ACC112 (cell line): ENCODE measurements at regions not wholly inside any gene's neighbourhood (a gene's known extent, or its start where the extent isn't known, plus 50 kb on each side); places are given as distances from the start of the nearest gene placed in this dataset.
A peak's percentile ranks its signal among the peaks of the same experiment; 100 is the strongest.

Experiments
- H2AFZ ChIP-seq: fragments of 200-600 bp; sonication (generic); one replicate; pipeline ENCODE4 v1.6.0; 2017; ENCODE audit warnings: antibody characterized with exemption, low read length; ENCODE audit not compliant: unreplicated experiment
- H3K27ac ChIP-seq: fragments of 200-600 bp; sonication (generic); 2 replicates; pipeline ENCODE4 v1.5.1; 2014; ENCODE audit warnings: low read depth, mild to moderate bottlenecking, antibody characterized with exemption, low read length, moderate library complexity
- H3K27me3 ChIP-seq: fragments of 200-600 bp; sonication (generic); 2 replicates; pipeline ENCODE4 v1.6.1; 2014; ENCODE audit warnings: mild to moderate bottlenecking, antibody characterized with exemption, low read length, moderate library complexity, mixed read lengths; ENCODE audit not compliant: insufficient read depth
- H3K36me3 ChIP-seq: fragments of 200-600 bp; sonication (generic); 2 replicates; pipeline ENCODE4 v1.6.1; 2016; ENCODE audit warnings: mild to moderate bottlenecking, antibody characterized with exemption, low read length, moderate library complexity, mixed read lengths; ENCODE audit not compliant: insufficient read depth
- H3K4me1 ChIP-seq: fragments of 200-600 bp; sonication (generic); one replicate; pipeline ENCODE4 v1.6.1; 2016; ENCODE audit warnings: low read length, mixed read lengths; ENCODE audit not compliant: insufficient read depth, unreplicated experiment, control insufficient read depth
- H3K4me3 ChIP-seq: fragments of 200-600 bp; sonication (generic); 2 replicates; pipeline ENCODE4 v1.5.1; 2014; ENCODE audit warnings: mild to moderate bottlenecking, low read depth, low read length
- H3K79me2 ChIP-seq: fragments of 200-600 bp; sonication (generic); one replicate; pipeline ENCODE4 v1.6.0; 2016; ENCODE audit warnings: low read length; ENCODE audit not compliant: control insufficient read depth, unreplicated experiment, insufficient read depth

GRCh38 chr9:28779243-28779642, 1206.0 kb upstream of the C9orf72 start:
- Histone ChIP-seq H3K27ac (no peak overlapping the region), H3K79me2 (no peaks in the 10 kb centered on the region), H2AFZ (no peak overlapping the region), H3K4me1 (no peaks in the 10 kb centered on the region), H3K36me3 (no peaks in the 10 kb centered on the region), H3K4me3 (no peak overlapping the region), H3K27me3 (no peaks in the 10 kb centered on the region)

DNA sequence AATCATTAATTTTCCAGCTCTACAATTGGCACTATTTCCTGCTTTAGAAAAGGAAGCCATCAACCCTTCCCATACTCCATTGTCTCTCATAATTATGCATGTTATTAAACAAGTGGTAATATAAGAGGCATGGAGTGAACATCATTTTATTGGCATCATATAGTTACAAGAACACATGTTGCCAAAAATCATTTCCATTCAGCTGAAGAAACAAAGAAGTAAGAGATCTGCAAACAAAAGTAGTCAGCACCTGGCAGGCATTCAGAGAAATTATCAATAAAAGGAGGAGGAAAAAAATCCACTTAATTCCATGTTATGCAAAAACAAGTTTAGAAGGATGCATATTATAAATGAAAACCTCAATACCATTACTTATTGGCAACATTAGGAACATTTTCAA, 1208.2 kb upstream of the C9orf72 start:
- no peaks in the 10 kb centered on the region for H3K4me1 ChIP-seq
- no peaks in the 10 kb centered on the region for H3K79me2 ChIP-seq
- H3K27ac ChIP-seq: no peak overlapping the region
- H3K27me3 ChIP-seq: no peaks in the 10 kb centered on the region
- no peak overlapping the region for H2AFZ ChIP-seq
- no peaks in the 10 kb centered on the region for H3K36me3 ChIP-seq
- no peak overlapping the region for H3K4me3 ChIP-seq

DNA sequence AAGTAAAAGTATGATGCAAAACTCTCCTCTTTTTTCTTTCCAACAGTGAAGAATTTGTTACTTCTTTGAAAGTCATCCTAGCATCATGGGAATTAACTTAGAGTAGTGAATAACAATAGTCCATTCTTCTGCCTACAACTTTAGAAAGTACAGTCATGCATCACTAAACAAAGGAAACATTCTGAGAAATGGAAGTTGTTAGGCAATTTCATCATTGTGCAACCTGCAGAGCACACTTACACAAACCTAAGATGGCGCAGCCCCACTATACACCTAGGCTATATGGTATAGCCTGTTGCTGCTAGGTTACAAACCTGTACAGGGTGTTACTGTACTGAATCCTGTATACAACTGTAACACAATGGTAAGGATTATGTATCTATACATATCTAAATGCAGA, 1209.3 kb upstream of the C9orf72 start:
- Histone ChIP-seq H3K4me3 (no peak overlapping the region), H3K36me3 (no peaks in the 10 kb centered on the region), H3K79me2 (no peaks in the 10 kb centered on the region), H3K27me3 (no peaks in the 10 kb centered on the region), H2AFZ (no peak overlapping the region), H3K4me1 (no peaks in the 10 kb centered on the region), H3K27ac (no peak overlapping the region)

- no peak overlapping the region for H2AFZ ChIP-seq
- no peaks in the 10 kb centered on the region for H3K4me1 ChIP-seq
- no peaks in the 10 kb centered on the region for H3K27me3 ChIP-seq
- H3K4me3 ChIP-seq: no peak overlapping the region
- H3K79me2 ChIP-seq: no peaks in the 10 kb centered on the region
- no peaks in the 10 kb centered on the region for H3K36me3 ChIP-seq
- H3K27ac ChIP-seq: no peak overlapping the region
These were observed 1219.4 kb upstream of the C9orf72 start for GRCh38 chr9:28792716-28793115.

DNA sequence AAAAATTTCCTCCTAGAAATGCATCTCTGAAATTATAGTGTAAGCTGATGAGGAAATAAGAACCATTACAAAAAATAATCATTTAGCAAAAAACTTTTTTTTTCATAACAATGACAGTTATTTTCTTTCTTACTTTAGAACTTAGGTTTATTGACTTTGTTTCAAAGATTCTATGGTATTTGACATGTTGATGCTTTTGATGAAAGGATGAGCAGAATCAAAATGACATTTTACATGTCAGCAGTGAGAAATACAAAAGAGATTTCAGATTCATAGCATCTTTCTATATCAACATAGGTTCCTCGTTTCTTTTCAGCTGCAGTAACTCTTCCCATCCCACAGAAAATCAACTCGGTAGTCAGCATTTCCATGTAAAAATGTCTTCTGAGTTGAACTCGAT, 1226.6 kb upstream of the C9orf72 start:
- Histone ChIP-seq H3K36me3 (no peaks in the 10 kb centered on the region), H2AFZ (no peak overlapping the region), H3K4me3 (no peak overlapping the region), H3K79me2 (no peaks in the 10 kb centered on the region), H3K27me3 (no peaks in the 10 kb centered on the region), H3K4me1 (no peaks in the 10 kb centered on the region), H3K27ac (no peak overlapping the region)

DNA sequence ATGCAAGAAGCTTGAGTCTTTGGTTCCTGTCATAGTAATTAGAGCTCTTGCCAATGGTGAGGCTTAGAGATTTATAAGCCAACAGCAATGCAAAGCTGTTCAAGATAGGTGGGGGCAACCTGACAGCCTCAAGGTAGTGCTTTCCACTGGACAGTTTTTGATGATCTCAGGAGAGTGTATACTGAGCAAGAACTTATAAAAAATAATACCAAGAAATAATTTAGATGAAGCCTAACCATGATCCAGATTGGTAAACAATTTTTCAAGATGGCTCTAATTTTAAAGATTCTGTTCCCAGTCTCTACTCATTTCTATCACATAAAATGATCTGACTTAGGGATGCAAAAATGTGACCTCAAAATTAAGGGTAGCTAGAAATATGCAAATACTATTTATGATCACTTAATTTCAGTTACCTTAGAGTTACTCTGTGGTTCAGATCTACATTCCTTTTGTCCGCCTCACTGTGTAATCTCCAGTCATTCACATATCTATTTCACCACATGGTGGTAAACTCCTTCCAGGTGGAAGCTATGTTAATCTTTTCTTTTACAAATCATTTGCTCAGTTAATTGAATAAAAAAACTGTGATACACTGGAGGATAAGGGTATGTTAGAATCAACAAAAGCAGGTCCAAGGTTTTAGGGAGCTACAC, 1228.0 kb upstream of the C9orf72 start:
- Histone ChIP-seq H3K79me2 (no peaks in the 10 kb centered on the region), H3K36me3 (no peaks in the 10 kb centered on the region), H3K27me3 (no peaks in the 10 kb centered on the region), H3K27ac (no peak overlapping the region), H2AFZ (no peak overlapping the region), H3K4me1 (no peaks in the 10 kb centered on the region), H3K4me3 (no peak overlapping the region)

GRCh38 chr9:28805197-28805596, 1231.9 kb upstream of the C9orf72 start:
- no peak overlapping the region for H2AFZ ChIP-seq
- no peaks in the 10 kb centered on the region for H3K79me2 ChIP-seq
- no peak overlapping the region for H3K4me3 ChIP-seq
- H3K27ac ChIP-seq: no peak overlapping the region
- no peaks in the 10 kb centered on the region for H3K4me1 ChIP-seq
- no peaks in the 10 kb centered on the region for H3K36me3 ChIP-seq
- no peaks in the 10 kb centered on the region for H3K27me3 ChIP-seq

GRCh38 chr9:28808042-28808441, 1234.8 kb upstream of the C9orf72 start:
- no peak overlapping the region for H3K27ac ChIP-seq
- no peaks in the 10 kb centered on the region for H3K36me3 ChIP-seq
- no peaks in the 10 kb centered on the region for H3K27me3 ChIP-seq
- H3K79me2 ChIP-seq: no peaks in the 10 kb centered on the region
- no peaks in the 10 kb centered on the region for H3K4me1 ChIP-seq
- H2AFZ ChIP-seq: no peak overlapping the region
- H3K4me3 ChIP-seq: no peak overlapping the region

GRCh38 chr9:28810388-28811075, 1237.3 kb upstream of the C9orf72 start:
- Histone ChIP-seq H3K79me2 (no peaks in the 10 kb centered on the region), H3K27ac (peak overlapping the region; percentile 41; the same call in 1 of the 2 replicates), H2AFZ (no peak overlapping the region), H3K27me3 (no peaks in the 10 kb centered on the region), H3K4me3 (no peak overlapping the region), H3K4me1 (no peaks in the 10 kb centered on the region), H3K36me3 (no peaks in the 10 kb centered on the region)

DNA sequence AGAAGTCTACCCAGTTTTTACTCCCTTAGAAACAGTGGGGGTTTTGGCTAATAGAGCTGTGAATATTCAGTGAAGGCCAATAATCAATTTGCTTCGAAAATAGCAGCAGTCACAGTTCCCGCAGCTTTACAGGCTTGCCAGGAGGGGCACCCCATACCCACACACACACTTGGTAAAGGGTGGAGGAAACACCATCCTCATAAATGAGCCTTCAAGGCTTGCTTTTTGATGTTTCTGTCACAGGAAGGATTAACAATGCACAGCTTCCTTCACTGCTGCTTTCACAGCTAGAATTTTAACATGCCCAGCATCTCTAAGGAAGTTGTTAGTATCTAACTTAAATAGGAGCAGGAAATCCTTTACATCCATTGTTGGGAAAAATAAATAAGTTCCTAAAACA, 1247.5 kb upstream of the C9orf72 start:
- no peak overlapping the region for H3K27ac ChIP-seq

GRCh38 chr9:28821240-28821639, 1248.0 kb upstream of the C9orf72 start:
- Histone ChIP-seq H3K79me2 (no peaks in the 10 kb centered on the region), H2AFZ (no peak overlapping the region), H3K27me3 (no peaks in the 10 kb centered on the region), H3K4me1 (no peaks in the 10 kb centered on the region), H3K4me3 (no peak overlapping the region), H3K27ac (no peak overlapping the region), H3K36me3 (no peaks in the 10 kb centered on the region)

More for the DNA sequence above, 1247.5 kb upstream of the C9orf72 start:
- Histone ChIP-seq H2AFZ (no peak overlapping the region), H3K79me2 (no peaks in the 10 kb centered on the region), H3K4me1 (no peaks in the 10 kb centered on the region), H3K27me3 (no peaks in the 10 kb centered on the region), H3K4me3 (no peak overlapping the region), H3K36me3 (no peaks in the 10 kb centered on the region)
